ENCODE measurements at regions not wholly inside any gene's neighbourhood (a gene's known extent, or its start where the extent isn't known, plus 50 kb on each side); places are given as distances from the start of the nearest gene placed in this dataset.

- no peaks in the 10 kb centered on the region for H3K9me3 ChIP-seq (replicated peaks in 1 of 2; ENCODE audit: control insufficient read depth in 1 of 2, insufficient read depth in 1 of 2, low read length in 2 of 2)
- H3K27ac Mint-ChIP-seq = no peak overlapping the region
- H3K4me3 Mint-ChIP-seq = no peak overlapping the region
- H3K36me3 ChIP-seq (replicated peaks in 1 of 2; ENCODE audit: control insufficient read depth in 1 of 2, insufficient read depth in 2 of 2, low read length in 2 of 2) = no peaks in the 10 kb centered on the region
- H3K4me3 ChIP-seq (replicated peaks in 1 of 3; ENCODE audit: low read depth in 2 of 3, low read length in 3 of 3) = no peak overlapping the region
- H3K9me3 Mint-ChIP-seq = peaks cover 0 to 3% (median 0%) of the 10 kb centered on the region in 7 donors
- no peaks in the 10 kb centered on the region for H3K4me1 Mint-ChIP-seq
- no peak overlapping the region for H3K4me2 ChIP-seq (replicated peaks; ENCODE audit: extremely low read depth, low read length, poor library complexity, severe bottlenecking)
- intact Hi-C loops (cut with micrococcal nuclease) = no loop called here
- H3K9ac ChIP-seq (ENCODE audit: insufficient read depth, low read length, poor library complexity, severe bottlenecking) = no peak overlapping the region
- H3K27me3 ChIP-seq (ENCODE audit: control insufficient read depth in 2 of 2, insufficient read depth in 2 of 2, low read length in 2 of 2) = no peaks in the 10 kb centered on the region
- H3K36me3 Mint-ChIP-seq = no peaks in the 10 kb centered on the region
- H4K20me1 ChIP-seq (ENCODE audit: insufficient read depth, low read length) = no peaks in the 10 kb centered on the region
- no peak for DNase-seq
- TF ChIP-seq CTCF (IDR thresholded peaks at IDR 0.05) = no peak
- WGBS (ENCODE audit: insufficient coverage) = no CpG with 5 or more reads among the region's 1 CpG
- no peaks in the 10 kb centered on the region for H3K4me1 ChIP-seq (ENCODE audit: control insufficient read depth in 1 of 2, insufficient read depth in 2 of 2, low read length in 2 of 2)
- peaks cover 0 to 8% (median 0%) of the 10 kb centered on the region in 3 donors for H3K27me3 Mint-ChIP-seq (ENCODE audit: low read depth in 3 of 3)
- H3K27ac ChIP-seq (ENCODE audit: low read depth in 1 of 2, low read length in 2 of 2) = no peak overlapping the region
- H2AFZ ChIP-seq (ENCODE audit: insufficient read depth, low read depth, low read length, poor library complexity, severe bottlenecking) = no peak overlapping the region
- H3K79me2 ChIP-seq (ENCODE audit: insufficient read depth, low read length) = no peaks in the 10 kb centered on the region
These were observed 317.2 kb downstream of the CPS1 start for GRCh38 chr2:210873631-210874030.

GRCh38 chr2:210884227-210884626 lies 327.8 kb downstream of the CPS1 start:
- no peaks in the 10 kb centered on the region for H3K79me2 ChIP-seq (ENCODE audit: insufficient read depth, low read length)
- no peaks in the 10 kb centered on the region for H3K4me1 ChIP-seq (ENCODE audit: control insufficient read depth in 1 of 2, insufficient read depth in 2 of 2, low read length in 2 of 2)
- intact Hi-C loops (cut with micrococcal nuclease) = no loop called here
- H3K27me3 Mint-ChIP-seq (ENCODE audit: low read depth in 3 of 3) = peaks cover 1 to 3% (median 3%) of the 10 kb centered on the region in 3 donors
- no peaks in the 10 kb centered on the region for H4K20me1 ChIP-seq (ENCODE audit: insufficient read depth, low read length)
- no peak overlapping the region for H3K4me2 ChIP-seq (replicated peaks; ENCODE audit: extremely low read depth, low read length, poor library complexity, severe bottlenecking)
- H3K36me3 Mint-ChIP-seq = no peaks in the 10 kb centered on the region
- H2AFZ ChIP-seq (ENCODE audit: insufficient read depth, low read depth, low read length, poor library complexity, severe bottlenecking) = no peak overlapping the region
- H3K9ac ChIP-seq (ENCODE audit: insufficient read depth, low read length, poor library complexity, severe bottlenecking) = no peak overlapping the region
- H3K9me3 Mint-ChIP-seq = peaks cover 2 to 14% (median 8%) of the 10 kb centered on the region in 7 donors
- no peak overlapping the region for H3K4me3 ChIP-seq (replicated peaks in 1 of 3; ENCODE audit: low read depth in 2 of 3, low read length in 3 of 3)
- TF ChIP-seq CTCF (IDR thresholded peaks at IDR 0.05) = no peak
- H3K27ac ChIP-seq (ENCODE audit: low read depth in 1 of 2, low read length in 2 of 2) = no peak overlapping the region
- H3K27me3 ChIP-seq (ENCODE audit: control insufficient read depth in 2 of 2, insufficient read depth in 2 of 2, low read length in 2 of 2) = no peaks in the 10 kb centered on the region
- no peak overlapping the region for H3K4me3 Mint-ChIP-seq
- DNase-seq = no peak
- peaks cover 0 to 14% of the 10 kb centered on the region in 2 donors for H3K9me3 ChIP-seq (replicated peaks in 1 of 2; ENCODE audit: control insufficient read depth in 1 of 2, insufficient read depth in 1 of 2, low read length in 2 of 2)
- H3K27ac Mint-ChIP-seq = no peak overlapping the region
- H3K36me3 ChIP-seq (replicated peaks in 1 of 2; ENCODE audit: control insufficient read depth in 1 of 2, insufficient read depth in 2 of 2, low read length in 2 of 2) = no peaks in the 10 kb centered on the region
- H3K4me1 Mint-ChIP-seq = no peaks in the 10 kb centered on the region
- no CpG with 5 or more reads among the region's 1 CpG for WGBS (ENCODE audit: insufficient coverage)
